Spleen (tissue), 7 donors: ENCODE measurements at regions not wholly inside any gene's neighbourhood (a gene's known extent, or its start where the extent isn't known, plus 50 kb on each side); places are given as distances from the start of the nearest gene placed in this dataset.

Experiments used
- POLR2A ChIP-seq, 3 donors: fragments of 450-650 bp; IDR thresholded peaks; one replicate each; pipeline ENCODE4 v1.5.1; 2017; ENCODE audit warnings: antibody characterized with exemption in 3 of 3, mild to moderate bottlenecking in 1 of 3
- TF ChIP-seq, protein P1 (sequence below), 11 experiments: fragments of 200-600 bp in 7 of 11; fragments of 450-650 bp in 4 of 11; sonication (generic) in 4 of 11; IDR thresholded peaks in 8 of 11; conservative IDR thresholded peaks in 3 of 11; 1 replicate in 7 of 11; 2 replicates in 4 of 11; pipeline versions ENCODE4 v1.4.0 to v1.8.0; 2016 to 2021; ENCODE audit warnings: antibody characterized with exemption in 11 of 11, inconsistent platforms in 4 of 11, mild to moderate bottlenecking in 1 of 11
- donor health status: DM: no; HTN: no; CAD: no; lungs with moderate emphysema.
- donor health status: DM: no; HTN: no; CAD: no.
- donor health status: DM: no; HTN: no; CAD: no.

DNA sequence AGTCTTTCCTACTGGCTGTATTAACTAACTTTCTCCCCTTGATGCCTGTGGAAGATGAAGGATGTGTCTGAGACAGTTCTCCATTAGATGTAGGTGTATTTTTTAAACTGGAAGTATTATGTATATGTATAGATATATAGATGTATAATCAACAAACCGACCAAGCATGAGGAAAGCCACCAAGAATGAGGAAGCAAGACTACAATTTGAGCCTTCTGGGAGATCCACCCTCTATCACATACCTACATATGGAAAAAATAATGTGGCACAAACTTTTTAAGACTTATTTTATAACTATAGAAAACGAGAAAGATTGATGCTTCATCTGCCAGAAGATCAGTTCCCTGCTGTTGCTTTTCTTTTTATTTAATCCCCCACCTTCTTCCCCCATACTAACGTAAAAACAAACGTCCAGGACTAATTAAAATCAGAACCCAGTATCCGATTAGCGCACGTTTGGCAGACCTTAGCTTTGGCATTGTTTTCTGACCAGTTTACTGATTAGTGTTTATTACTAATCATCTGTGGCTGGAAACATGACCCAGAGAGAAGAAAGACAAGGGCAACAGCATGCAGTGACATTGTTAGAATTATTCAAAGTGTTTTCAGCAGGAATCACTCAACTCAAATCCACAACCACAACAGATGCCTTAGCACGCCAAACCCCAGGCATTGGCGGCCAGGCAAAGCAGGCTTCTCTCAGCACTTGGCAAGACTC, 490.2 kb downstream of the EBF1 start:
- no peak for TF ChIP-seq POLR2A (IDR thresholded peaks at IDR 0.05)
- TF ChIP-seq, protein P1, sequence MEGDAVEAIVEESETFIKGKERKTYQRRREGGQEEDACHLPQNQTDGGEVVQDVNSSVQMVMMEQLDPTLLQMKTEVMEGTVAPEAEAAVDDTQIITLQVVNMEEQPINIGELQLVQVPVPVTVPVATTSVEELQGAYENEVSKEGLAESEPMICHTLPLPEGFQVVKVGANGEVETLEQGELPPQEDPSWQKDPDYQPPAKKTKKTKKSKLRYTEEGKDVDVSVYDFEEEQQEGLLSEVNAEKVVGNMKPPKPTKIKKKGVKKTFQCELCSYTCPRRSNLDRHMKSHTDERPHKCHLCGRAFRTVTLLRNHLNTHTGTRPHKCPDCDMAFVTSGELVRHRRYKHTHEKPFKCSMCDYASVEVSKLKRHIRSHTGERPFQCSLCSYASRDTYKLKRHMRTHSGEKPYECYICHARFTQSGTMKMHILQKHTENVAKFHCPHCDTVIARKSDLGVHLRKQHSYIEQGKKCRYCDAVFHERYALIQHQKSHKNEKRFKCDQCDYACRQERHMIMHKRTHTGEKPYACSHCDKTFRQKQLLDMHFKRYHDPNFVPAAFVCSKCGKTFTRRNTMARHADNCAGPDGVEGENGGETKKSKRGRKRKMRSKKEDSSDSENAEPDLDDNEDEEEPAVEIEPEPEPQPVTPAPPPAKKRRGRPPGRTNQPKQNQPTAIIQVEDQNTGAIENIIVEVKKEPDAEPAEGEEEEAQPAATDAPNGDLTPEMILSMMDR (IDR thresholded peaks at IDR 0.05 in 8 of 11, conservative IDR thresholded peaks at IDR 0.05 in 3 of 11) = no peak
